H9 (cell line): ENCODE measurements at regions not wholly inside any gene's neighbourhood (a gene's known extent, or its start where the extent isn't known, plus 50 kb on each side); places are given as distances from the start of the nearest gene placed in this dataset.

ENCODE experiments used
- DNase-seq: peaks from one replicate; pipeline ENCODE4 v3.0.0-alpha.2; 2017
- H2AFZ ChIP-seq: one replicate; pipeline ENCODE4 v1.6.1; 2013; ENCODE audit warnings: mild to moderate bottlenecking, low read length, control low read depth, moderate library complexity
- H2AK5ac ChIP-seq: 2 replicates; pipeline ENCODE4 v1.6.1; 2013; ENCODE audit warnings: low read length, control low read depth, mixed read lengths; ENCODE audit not compliant: insufficient read length
- H2BK120ac ChIP-seq: one replicate; pipeline ENCODE4 v1.6.1; 2013; ENCODE audit warnings: low read depth, mild to moderate bottlenecking, low read length, control low read depth, inconsistent platforms; ENCODE audit not compliant: poor library complexity, severe bottlenecking
- H2BK12ac ChIP-seq: 2 replicates; pipeline ENCODE4 v1.6.1; 2013; ENCODE audit warnings: low read length, control low read depth, mixed read lengths, low read depth; ENCODE audit not compliant: insufficient read length
- H2BK15ac ChIP-seq: 2 replicates; pipeline ENCODE4 v1.6.1; 2013; ENCODE audit warnings: low read depth, low read length, control low read depth
- H2BK20ac ChIP-seq: one replicate; pipeline ENCODE4 v1.6.1; 2013; ENCODE audit warnings: low read depth, mild to moderate bottlenecking, low read length, control low read depth, inconsistent platforms; ENCODE audit not compliant: poor library complexity, severe bottlenecking
- H2BK5ac ChIP-seq: 2 replicates; pipeline ENCODE4 v1.6.1; 2013; ENCODE audit warnings: low read length, control low read depth, mixed read lengths; ENCODE audit not compliant: insufficient read length
- H3K14ac ChIP-seq: 2 replicates; pipeline ENCODE4 v1.6.1; 2013; ENCODE audit warnings: low read length, control low read depth; ENCODE audit not compliant: insufficient read depth
- H3K18ac ChIP-seq: 2 replicates; pipeline ENCODE4 v1.6.1; 2013; ENCODE audit warnings: low read depth, mild to moderate bottlenecking, mixed read lengths, low read length, control low read depth; ENCODE audit not compliant: insufficient read length
- H3K23ac ChIP-seq: 2 replicates; pipeline ENCODE4 v1.6.1; 2013; ENCODE audit warnings: low read length, control low read depth, mixed read lengths, low read depth; ENCODE audit not compliant: insufficient read length
- H3K23me2 ChIP-seq: 2 replicates; pipeline ENCODE4 v1.6.1; 2013; ENCODE audit warnings: low read depth, mild to moderate bottlenecking, mixed read lengths, low read length, control low read depth; ENCODE audit not compliant: insufficient read length, poor library complexity, severe bottlenecking
- H3K27ac ChIP-seq: 2 replicates; pipeline ENCODE4 v1.5.1; 2013; ENCODE audit warnings: low read length, control low read depth, mixed read lengths, low read depth; ENCODE audit not compliant: insufficient read length
- H3K27me3 ChIP-seq: 2 replicates; pipeline ENCODE4 v1.6.1; 2013; ENCODE audit warnings: low read length, control low read depth, inconsistent platforms; ENCODE audit not compliant: insufficient read depth
- H3K4ac ChIP-seq: 2 replicates; pipeline ENCODE4 v1.6.1; 2013; ENCODE audit warnings: low read depth, mild to moderate bottlenecking, control low read depth, inconsistent platforms, low read length, moderate library complexity
- H3K4me1 ChIP-seq: 2 replicates; pipeline ENCODE4 v1.6.1; 2013; ENCODE audit warnings: low read length, control low read depth, inconsistent platforms; ENCODE audit not compliant: insufficient read depth
- H3K4me2 ChIP-seq: 2 replicates; pipeline ENCODE4 v1.6.1; 2013; ENCODE audit warnings: low read length, control low read depth, mixed read lengths; ENCODE audit not compliant: insufficient read length, insufficient read depth
- H3K56ac ChIP-seq: 2 replicates; pipeline ENCODE4 v1.6.1; 2013; ENCODE audit warnings: low read depth, mild to moderate bottlenecking, mixed read lengths, low read length, control low read depth; ENCODE audit not compliant: insufficient read length
- H3K79me1 ChIP-seq: 2 replicates; pipeline ENCODE4 v1.6.1; 2013; ENCODE audit warnings: low read depth, mild to moderate bottlenecking, moderate library complexity, low read length, control low read depth, inconsistent platforms; ENCODE audit not compliant: insufficient read depth, poor library complexity, severe bottlenecking
- H3K79me2 ChIP-seq: 2 replicates; pipeline ENCODE4 v1.6.1; 2013; ENCODE audit warnings: low read length, control low read depth, inconsistent platforms; ENCODE audit not compliant: insufficient read depth
- H3K9ac ChIP-seq: 2 replicates; pipeline ENCODE4 v1.6.1; 2013; ENCODE audit warnings: low read length, control low read depth, mixed read lengths; ENCODE audit not compliant: insufficient read length; ENCODE audit errors: extremely low read depth
- H3K9me3 ChIP-seq: one replicate; pipeline ENCODE4 v1.6.1; 2013; ENCODE audit warnings: low read depth, low read length, inconsistent platforms; ENCODE audit not compliant: control insufficient read depth
- H3T11ph ChIP-seq: one replicate; pipeline ENCODE4 v1.6.1; 2013; ENCODE audit warnings: mild to moderate bottlenecking, low read length, control low read depth, inconsistent platforms
- H4K20me1 ChIP-seq: one replicate; pipeline ENCODE4 v1.6.1; 2013; ENCODE audit not compliant: control insufficient read depth, insufficient read length, insufficient read depth
- H4K5ac ChIP-seq: 2 replicates; pipeline ENCODE4 v1.6.1; 2013; ENCODE audit warnings: low read depth, mild to moderate bottlenecking, mixed read lengths, low read length, control low read depth; ENCODE audit not compliant: insufficient read length
- H4K8ac ChIP-seq: replicated peaks from 2 replicates; pipeline ENCODE4 v1.6.1; 2013; ENCODE audit warnings: low read length, control low read depth, mixed read lengths, low read depth; ENCODE audit not compliant: insufficient read length
- H4K91ac ChIP-seq: 2 replicates; pipeline ENCODE4 v1.6.1; 2013; ENCODE audit warnings: low read depth, mild to moderate bottlenecking, moderate library complexity, mixed read lengths, low read length, control low read depth; ENCODE audit not compliant: insufficient read length
- H3K27ac Mint-ChIP-seq, 3 experiments: 2 replicates in 2 of 3; 3 replicates in 1 of 3; pipeline ENCODE4 v1.8.0; 2020 to 2021; ENCODE audit warnings: mixed read lengths in 3 of 3, mild to moderate bottlenecking in 1 of 3, moderate library complexity in 1 of 3
- H3K27me3 Mint-ChIP-seq: 2 replicates; pipeline ENCODE4 v1.8.0; 2021; ENCODE audit warnings: low read depth, mild to moderate bottlenecking, moderate library complexity, mixed read lengths
- H3K36me3 Mint-ChIP-seq, 3 experiments: 2 replicates in 2 of 3; 3 replicates in 1 of 3; pipeline ENCODE4 v1.8.0; 2020 to 2021; ENCODE audit warnings: low read depth in 3 of 3, mixed read lengths in 3 of 3; ENCODE audit not compliant: insufficient read depth in 1 of 3
- H3K4me1 Mint-ChIP-seq, 2 experiments: 2 replicates each; pipeline ENCODE4 v1.8.0; 2020; ENCODE audit warnings: mixed read lengths in 2 of 2
- H3K4me3 Mint-ChIP-seq, 2 experiments: 2 replicates in 1 of 2; 3 replicates in 1 of 2; pipeline ENCODE4 v1.8.0; 2020 to 2021; ENCODE audit warnings: mild to moderate bottlenecking in 2 of 2, mixed read lengths in 2 of 2, moderate library complexity in 1 of 2
- H3K9me3 Mint-ChIP-seq, 2 experiments: 2 replicates in 1 of 2; 3 replicates in 1 of 2; pipeline ENCODE4 v1.8.0; 2020; ENCODE audit warnings: mild to moderate bottlenecking in 2 of 2, mixed read lengths in 2 of 2, moderate library complexity in 1 of 2
- CTCF ChIP-seq: fragments of 200-600 bp; sonication (generic); conservative IDR thresholded peaks from 3 replicates; pipeline ENCODE4 v1.8.0; 2021; ENCODE audit warnings: antibody characterized with exemption, mild to moderate bottlenecking
- WGBS: extraction: QIAGEN DNeasy Blood & Tissue Kit; methylation state at CpG from one replicate; pipeline ENCODE4 v1.1.7; 2013; ENCODE audit warnings: missing lambda C conversion rate, low lambda C conversion rate, mixed read lengths; ENCODE audit not compliant: insufficient read length; ENCODE audit errors: extremely low coverage; 5-methylcytosine and 5-hydroxymethylcytosine counted together

GRCh38 chr1:98336472-98337083, 324.9 kb upstream of the SNX7 start:
- Histone ChIP-seq H4K91ac (no peak overlapping the region), H3K9ac (no peak overlapping the region), H4K8ac (no peak overlapping the region), H2BK20ac (no peak overlapping the region), H4K5ac (no peak overlapping the region), H3K4me1 (no peaks in the 10 kb centered on the region), H2BK15ac (no peak overlapping the region), H2BK5ac (no peak overlapping the region), H3K27me3 (no peaks in the 10 kb centered on the region), H2BK120ac (no peak overlapping the region), H3K79me2 (no peaks in the 10 kb centered on the region), H4K20me1 (no peaks in the 10 kb centered on the region), H3K4ac (no peak overlapping the region), H3K4me2 (no peak overlapping the region), H3K79me1 (no peaks in the 10 kb centered on the region), H2AK5ac (no peak overlapping the region), H2AFZ (no peak overlapping the region), H3K14ac (no peak overlapping the region), H3K23me2 (no peaks in the 10 kb centered on the region), H3K56ac (no peak overlapping the region), H3K23ac (no peak overlapping the region), H3K18ac (no peak overlapping the region), H2BK12ac (no peak overlapping the region), H3T11ph (no peak overlapping the region), H3K9me3 (no peaks in the 10 kb centered on the region), H3K27ac (no peak overlapping the region)
- no peak overlapping the region for H3K27ac Mint-ChIP-seq
- no peak overlapping the region for H3K4me3 Mint-ChIP-seq
- H3K9me3 Mint-ChIP-seq = no peaks in the 10 kb centered on the region
- no CpG with 5 or more reads among the region's 5 CpGs for WGBS
- H3K27me3 Mint-ChIP-seq = no peaks in the 10 kb centered on the region; the same call in 1 of the 2 replicates
- no peak for TF ChIP-seq CTCF
- no peak for DNase-seq
- no peaks in the 10 kb centered on the region for H3K36me3 Mint-ChIP-seq
- H3K4me1 Mint-ChIP-seq = 0 out of 4 replicates have a peak, but pooled peaks cover 3% of the 10 kb centered on the region in 2 experiments
